Fibroblast of gingiva (primary cell): ENCODE measurements at regions not wholly inside any gene's neighbourhood (a gene's known extent, or its start where the extent isn't known, plus 50 kb on each side); places are given as distances from the start of the nearest gene placed in this dataset.

Source experiments
- DNase-seq: peaks from one replicate; pipeline ENCODE4 v3.0.0-alpha.2; 2011; ENCODE audit warnings: low read depth

- DNase-seq: no peak
These were observed 63.7 kb upstream of the NKX2-2 start for GRCh38 chr20:21577551-21577950.

GRCh38 chr20:21575981-21576740 lies 62.3 kb upstream of the NKX2-2 start:
- DNase-seq: no peak

- DNase-seq: no peak
These were observed 61.3 kb upstream of the NKX2-2 start for GRCh38 chr20:21575167-21575566.

GRCh38 chr20:21574443-21574842 lies 60.6 kb upstream of the NKX2-2 start:
- no peak for DNase-seq

GRCh38 chr20:21573259-21573658 lies 59.4 kb upstream of the NKX2-2 start:
- no peak for DNase-seq

- no peak for DNase-seq
These were observed 58.2 kb upstream of the NKX2-2 start for GRCh38 chr20:21571841-21572690.

- no peak for DNase-seq
These were observed 56.6 kb upstream of the NKX2-2 start for GRCh38 chr20:21570285-21570992.

GRCh38 chr20:21569586-21569985 lies 55.7 kb upstream of the NKX2-2 start:
- DNase-seq: no peak

GRCh38 chr20:21564127-21564773 lies 50.4 kb upstream of the NKX2-2 start:
- DNase-seq: no peak
